MM.1S (cell line): ENCODE measurements at regions not wholly inside any gene's neighbourhood (a gene's known extent, or its start where the extent isn't known, plus 50 kb on each side); places are given as distances from the start of the nearest gene placed in this dataset.

Experiments
- CTCF ChIP-seq: fragments of 300-600 bp; sonication (generic); IDR thresholded peaks from 2 replicates; pipeline ENCODE4 v1.5.1; 2016; ENCODE audit warnings: antibody characterized with exemption, low read length, mixed read lengths
- EZH2 ChIP-seq: fragments of 300-600 bp; sonication (generic); optimal IDR thresholded peaks from 2 replicates; pipeline ENCODE3; 2017; ENCODE audit warnings: low read depth, mild to moderate bottlenecking, antibody characterized with exemption, low read length, mixed read lengths
- EZH2phosphoT487 ChIP-seq: fragments of 300-600 bp; sonication (generic); IDR thresholded peaks from 2 replicates; pipeline ENCODE4 v1.6.1; 2018; ENCODE audit warnings: antibody characterized with exemption, low read length

GRCh38 chr9:87263291-87263690 lies 234.4 kb upstream of the DAPK1 start:
- TF ChIP-seq CTCF: no peak
- no peak for TF ChIP-seq EZH2phosphoT487
- TF ChIP-seq EZH2: no peak
